ENCODE measurements at regions not wholly inside any gene's neighbourhood (a gene's known extent, or its start where the extent isn't known, plus 50 kb on each side); places are given as distances from the start of the nearest gene placed in this dataset.

- no peak for DNase-seq (ENCODE audit: low read depth in 4 of 4, low spot score in 3 of 4)
Observed at GRCh38 chr3:186413615-186414415, 51.8 kb upstream of the DGKG start.

GRCh38 chr3:186411994-186412393 lies 50.0 kb upstream of the DGKG start:
- no peak for DNase-seq (ENCODE audit: low read depth in 4 of 4, low spot score in 3 of 4)
